GM13977 (cell line): ENCODE measurements at regions not wholly inside any gene's neighbourhood (a gene's known extent, or its start where the extent isn't known, plus 50 kb on each side); places are given as distances from the start of the nearest gene placed in this dataset.

ENCODE experiments used
- DNase-seq: peaks from one replicate; pipeline ENCODE4 v3.0.0; 2012; ENCODE audit warnings: low spot score
- CTCF ChIP-seq: IDR thresholded peaks from 2 replicates; pipeline ENCODE4 v1.5.1; 2012; ENCODE audit warnings: mild to moderate bottlenecking, control low read depth; ENCODE audit not compliant: insufficient read depth; ENCODE audit errors: extremely low read depth, missing control alignments
- in situ Hi-C: fragments of 300-500 bp; cut with MboI; formaldehyde crosslinking; loops from one replicate; pipeline ENCODE4 v1.12.0; 2022; ENCODE audit warnings: low sequenced_read_pairs, low pct_unique_long_range_greater_than_20kb, mixed read lengths, inconsistent platforms; ENCODE audit not compliant: unreplicated experiment

- in situ Hi-C loops = no loop called here
- TF ChIP-seq CTCF = no peak
- no peak for DNase-seq
These were observed 324.8 kb upstream of the NPSR1 start for GRCh38 chr7:34333184-34333583.

- in situ Hi-C loops = no loop called here
- no peak for TF ChIP-seq CTCF
- DNase-seq = no peak
These were observed 324.1 kb upstream of the NPSR1 start for GRCh38 chr7:34333925-34334324.

- no peak for DNase-seq
- no peak for TF ChIP-seq CTCF
- in situ Hi-C loops = no loop called here
These were observed 320.9 kb upstream of the NPSR1 start for GRCh38 chr7:34337163-34337562.

GRCh38 chr7:34338961-34339526 lies 319.0 kb upstream of the NPSR1 start:
- no peak for DNase-seq
- TF ChIP-seq CTCF = no peak
- in situ Hi-C loops = no loop called here

- TF ChIP-seq CTCF = no peak
- in situ Hi-C loops = no loop called here
These were observed 316.7 kb upstream of the NPSR1 start for GRCh38 chr7:34341326-34341725.

GRCh38 chr7:34342387-34342786 lies 315.6 kb upstream of the NPSR1 start:
- no peak for DNase-seq
- in situ Hi-C loops = no loop called here
- TF ChIP-seq CTCF = no peak

More at GRCh38 chr7:34341326-34341725, 316.7 kb upstream of the NPSR1 start:
- DNase-seq = no peak

GRCh38 chr7:34343667-34344066 lies 314.4 kb upstream of the NPSR1 start:
- in situ Hi-C loops = no loop called here
- no peak for DNase-seq
- no peak for TF ChIP-seq CTCF
